BE2C (cell line): ENCODE measurements at regions not wholly inside any gene's neighbourhood (a gene's known extent, or its start where the extent isn't known, plus 50 kb on each side); places are given as distances from the start of the nearest gene placed in this dataset.
"Not testable (repeated sequence)": the region's sequence is repeated elsewhere in the genome, so short reads cannot be mapped to it uniquely, and the experiment has no call there.

Source experiments
- DNase-seq: peaks from one replicate; pipeline ENCODE4 v3.0.0-alpha.2; 2020
- H3K27me3 ChIP-seq: fragments of 250-450 bp; sonication (Bioruptor Pico); 2 replicates; pipeline ENCODE4 v1.5.1; 2020; ENCODE audit warnings: mild to moderate bottlenecking
- H3K36me3 ChIP-seq: fragments of 250-450 bp; sonication (Bioruptor Pico); 2 replicates; pipeline ENCODE4 v1.5.1; 2020; ENCODE audit warnings: mild to moderate bottlenecking
- H3K4me1 ChIP-seq: fragments of 250-450 bp; sonication (Bioruptor Pico); 2 replicates; pipeline ENCODE4 v1.5.1; 2020
- H3K4me3 ChIP-seq: 2 replicates; pipeline ENCODE4 v1.5.1; 2011; ENCODE audit warnings: low read depth, low read length
- H3K9me3 ChIP-seq: fragments of 250-450 bp; sonication (Bioruptor Pico); 2 replicates; pipeline ENCODE4 v1.5.1; 2020
- CTCF ChIP-seq: IDR thresholded peaks from 2 replicates; pipeline ENCODE4 v1.5.1; 2012; ENCODE audit warnings: mild to moderate bottlenecking, low read depth, low read length

GRCh38 chr3:126287536-126288241 is 69.5 kb downstream of the KLF15 start:
- Histone ChIP-seq H3K27me3 (no peaks in the 10 kb centered on the region), H3K9me3 (no peaks in the 10 kb centered on the region), H3K4me3 (peak overlapping the region; percentile 58), H3K4me1 (no peaks in the 10 kb centered on the region; the same call in 1 of the 2 replicates), H3K36me3 (no peaks in the 10 kb centered on the region)
- TF ChIP-seq CTCF, result no peak
- peak; percentile 79 for DNase-seq

- H3K27me3 ChIP-seq, result no peaks in the 10 kb centered on the region
- no peaks in the 10 kb centered on the region for H3K9me3 ChIP-seq
- H3K36me3 ChIP-seq, result no peaks in the 10 kb centered on the region
- TF ChIP-seq CTCF, result no peak
- DNase-seq, result peak; percentile 72
- no peaks in the 10 kb centered on the region; the same call in 1 of the 2 replicates for H3K4me1 ChIP-seq
- H3K4me3 ChIP-seq, result peak overlapping the region; percentile 58
These were observed 70.1 kb downstream of the KLF15 start for GRCh38 chr3:126287171-126287535.

- Histone ChIP-seq H3K4me1 (no peaks in the 10 kb centered on the region; the same call in 1 of the 2 replicates), H3K36me3 (no peaks in the 10 kb centered on the region), H3K9me3 (no peaks in the 10 kb centered on the region), H3K4me3 (no peak overlapping the region), H3K27me3 (peaks cover 5% of the 10 kb centered on the region; the same call in 1 of the 2 replicates)
- no peak for TF ChIP-seq CTCF
- DNase-seq, result no peak
These were observed 71.8 kb downstream of the KLF15 start for GRCh38 chr3:126285369-126285768.

GRCh38 chr3:126284258-126284904 is 72.8 kb downstream of the KLF15 start:
- TF ChIP-seq CTCF, result no peak
- Histone ChIP-seq H3K4me1 (no peaks in the 10 kb centered on the region; the same call in 1 of the 2 replicates), H3K9me3 (no peaks in the 10 kb centered on the region), H3K4me3 (no peak overlapping the region), H3K27me3 (peaks cover 5% of the 10 kb centered on the region; the same call in 1 of the 2 replicates), H3K36me3 (no peaks in the 10 kb centered on the region)
- no peak for DNase-seq

GRCh38 chr3:126283651-126284050 is 73.6 kb downstream of the KLF15 start:
- not testable (repeated sequence) for H3K4me3 ChIP-seq, H3K9me3 ChIP-seq, H3K36me3 ChIP-seq, H3K4me1 ChIP-seq, H3K27me3 ChIP-seq, DNase-seq

GRCh38 chr3:126279853-126280252 is 77.4 kb downstream of the KLF15 start:
- H3K9me3 ChIP-seq, result no peaks in the 10 kb centered on the region
- peaks cover 5% of the 10 kb centered on the region; the same call in 1 of the 2 replicates for H3K27me3 ChIP-seq
- H3K36me3 ChIP-seq, result no peaks in the 10 kb centered on the region
- TF ChIP-seq CTCF, result no peak
- no peak for DNase-seq
- no peaks in the 10 kb centered on the region for H3K4me1 ChIP-seq
- H3K4me3 ChIP-seq, result no peak overlapping the region
